ENCODE measurements at regions not wholly inside any gene's neighbourhood (a gene's known extent, or its start where the extent isn't known, plus 50 kb on each side); places are given as distances from the start of the nearest gene placed in this dataset.

DNA sequence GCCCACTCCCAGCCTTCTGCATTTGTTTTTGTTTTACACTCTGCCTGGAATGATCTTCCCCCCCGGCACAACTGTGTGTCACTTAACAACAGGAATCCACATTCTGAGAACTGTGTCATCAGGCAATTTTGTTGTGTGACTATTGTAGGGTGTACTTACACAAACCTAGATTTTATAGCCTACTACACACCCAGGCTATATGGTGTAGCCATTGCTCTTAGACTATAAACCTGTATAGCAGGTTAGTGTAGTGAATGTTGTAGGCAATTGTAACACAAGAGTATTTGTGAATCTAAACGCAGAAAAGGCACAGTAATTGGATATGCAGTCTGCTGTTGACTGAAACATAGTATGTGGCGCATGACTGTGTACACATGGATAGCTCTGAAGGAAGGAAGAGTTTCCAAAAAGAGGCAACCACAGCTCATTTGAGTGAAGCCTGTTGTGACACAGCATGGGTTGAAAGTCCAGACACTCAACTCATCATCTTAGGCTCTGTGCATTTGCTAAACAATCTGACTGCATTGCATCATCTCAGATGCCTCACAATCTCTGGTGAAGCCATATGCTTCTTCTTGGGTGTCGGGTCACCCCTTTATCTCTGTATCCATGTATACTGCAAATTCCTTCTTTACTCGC, 506.6 kb upstream of the SPHKAP start:
- H3K4me1 Mint-ChIP-seq (ENCODE audit: low read depth, unreplicated experiment), result peaks cover 12% of the 10 kb centered on the region

DNA sequence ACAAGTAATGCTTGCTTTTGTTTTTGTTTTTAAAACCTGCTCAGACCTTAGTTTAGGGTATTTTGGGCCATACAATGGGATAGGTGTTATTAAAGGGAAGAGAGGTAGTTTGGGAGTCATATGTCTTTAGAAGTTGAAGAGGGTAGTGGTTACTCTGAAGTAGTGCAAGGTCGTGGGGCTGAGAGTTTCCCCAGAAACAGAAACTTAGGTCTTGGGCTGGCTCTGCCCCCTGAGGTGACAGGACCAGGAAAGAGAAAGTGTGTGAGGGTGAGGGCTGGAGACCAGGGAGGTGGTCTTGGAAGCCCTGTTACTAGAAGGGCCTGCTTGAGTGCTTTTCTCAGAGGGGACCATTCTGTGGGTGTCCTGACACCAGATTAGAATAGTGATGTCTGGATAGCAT, 500.5 kb upstream of the SPHKAP start:
- H3K9me3 Mint-ChIP-seq (ENCODE audit: unreplicated experiment), result peaks cover 2% of the 10 kb centered on the region
- no peak overlapping the region for H3K27ac Mint-ChIP-seq (ENCODE audit: unreplicated experiment)
- H3K4me1 Mint-ChIP-seq (ENCODE audit: low read depth, unreplicated experiment), result no peaks in the 10 kb centered on the region
- no peaks in the 10 kb centered on the region for H3K36me3 Mint-ChIP-seq (ENCODE audit: unreplicated experiment)
- H3K4me3 Mint-ChIP-seq (ENCODE audit: unreplicated experiment), result no peak overlapping the region
- TF ChIP-seq, protein P1, sequence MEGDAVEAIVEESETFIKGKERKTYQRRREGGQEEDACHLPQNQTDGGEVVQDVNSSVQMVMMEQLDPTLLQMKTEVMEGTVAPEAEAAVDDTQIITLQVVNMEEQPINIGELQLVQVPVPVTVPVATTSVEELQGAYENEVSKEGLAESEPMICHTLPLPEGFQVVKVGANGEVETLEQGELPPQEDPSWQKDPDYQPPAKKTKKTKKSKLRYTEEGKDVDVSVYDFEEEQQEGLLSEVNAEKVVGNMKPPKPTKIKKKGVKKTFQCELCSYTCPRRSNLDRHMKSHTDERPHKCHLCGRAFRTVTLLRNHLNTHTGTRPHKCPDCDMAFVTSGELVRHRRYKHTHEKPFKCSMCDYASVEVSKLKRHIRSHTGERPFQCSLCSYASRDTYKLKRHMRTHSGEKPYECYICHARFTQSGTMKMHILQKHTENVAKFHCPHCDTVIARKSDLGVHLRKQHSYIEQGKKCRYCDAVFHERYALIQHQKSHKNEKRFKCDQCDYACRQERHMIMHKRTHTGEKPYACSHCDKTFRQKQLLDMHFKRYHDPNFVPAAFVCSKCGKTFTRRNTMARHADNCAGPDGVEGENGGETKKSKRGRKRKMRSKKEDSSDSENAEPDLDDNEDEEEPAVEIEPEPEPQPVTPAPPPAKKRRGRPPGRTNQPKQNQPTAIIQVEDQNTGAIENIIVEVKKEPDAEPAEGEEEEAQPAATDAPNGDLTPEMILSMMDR (IDR thresholded peaks at IDR 0.05; ENCODE audit: partially characterized antibody, unreplicated experiment), result no peak
- no peak for DNase-seq
- no peaks in the 10 kb centered on the region for H3K27me3 Mint-ChIP-seq (ENCODE audit: unreplicated experiment)

More for the DNA sequence above, 506.6 kb upstream of the SPHKAP start:
- H3K27me3 Mint-ChIP-seq (ENCODE audit: unreplicated experiment), result peaks cover 2% of the 10 kb centered on the region
- H3K27ac Mint-ChIP-seq (ENCODE audit: unreplicated experiment), result peak overlapping the region; percentile 90
- DNase-seq, result no peak
- no peaks in the 10 kb centered on the region for H3K36me3 Mint-ChIP-seq (ENCODE audit: unreplicated experiment)
- H3K4me3 Mint-ChIP-seq (ENCODE audit: unreplicated experiment), result no peak overlapping the region
- TF ChIP-seq, protein P1 (IDR thresholded peaks at IDR 0.05; ENCODE audit: partially characterized antibody, unreplicated experiment), result no peak
- H3K9me3 Mint-ChIP-seq (ENCODE audit: unreplicated experiment), result peaks cover 5% of the 10 kb centered on the region

DNA sequence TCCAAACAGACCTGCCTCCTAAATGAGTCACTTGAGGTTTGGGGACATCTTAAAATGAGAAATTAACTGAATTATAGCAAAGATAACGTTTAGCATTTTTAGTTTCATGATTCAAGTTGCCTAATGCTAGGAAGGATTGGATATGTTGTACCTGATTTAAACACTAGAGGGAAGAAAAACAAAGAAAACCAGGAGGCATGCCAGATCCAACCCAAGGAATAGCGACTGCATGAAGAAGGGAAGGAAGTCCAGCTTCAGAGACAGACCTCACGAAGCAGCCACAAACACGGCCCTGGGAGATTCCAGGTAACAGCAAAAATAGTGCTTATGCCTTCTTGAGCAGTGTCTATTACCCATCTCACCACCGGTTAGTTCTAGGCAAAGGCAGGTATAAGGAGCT, 499.9 kb upstream of the SPHKAP start:
- Mint-ChIP-seq H3K4me3 (ENCODE audit: unreplicated experiment) (no peak overlapping the region), H3K27ac (ENCODE audit: unreplicated experiment) (no peak overlapping the region), H3K4me1 (ENCODE audit: low read depth, unreplicated experiment) (no peaks in the 10 kb centered on the region), H3K9me3 (ENCODE audit: unreplicated experiment) (peaks cover 2% of the 10 kb centered on the region), H3K27me3 (ENCODE audit: unreplicated experiment) (no peaks in the 10 kb centered on the region), H3K36me3 (ENCODE audit: unreplicated experiment) (no peaks in the 10 kb centered on the region)
- TF ChIP-seq, protein P1 (IDR thresholded peaks at IDR 0.05; ENCODE audit: partially characterized antibody, unreplicated experiment), result peak; percentile 70
- DNase-seq, result no peak

DNA sequence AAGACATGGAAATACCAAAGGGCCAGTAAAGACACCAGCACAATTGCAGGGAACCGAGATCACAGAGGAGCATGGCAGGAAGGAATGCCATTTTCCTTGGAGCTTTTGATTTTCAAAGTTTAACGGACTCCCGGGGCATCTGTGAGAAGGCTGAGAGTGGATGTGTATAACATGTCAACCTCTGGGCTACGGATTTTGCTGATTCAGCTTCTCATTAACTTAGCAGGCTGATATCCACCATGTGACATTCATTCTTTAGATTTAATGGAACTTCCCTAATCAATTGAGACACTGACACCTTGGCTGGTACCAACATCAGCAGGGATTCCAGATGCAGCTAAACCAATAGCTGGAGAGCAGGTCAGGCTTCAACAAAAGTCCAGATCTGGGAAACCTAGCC, 496.6 kb upstream of the SPHKAP start:
- Mint-ChIP-seq H3K9me3 (ENCODE audit: unreplicated experiment) (peaks cover 2% of the 10 kb centered on the region), H3K36me3 (ENCODE audit: unreplicated experiment) (no peaks in the 10 kb centered on the region), H3K27ac (ENCODE audit: unreplicated experiment) (no peak overlapping the region), H3K4me1 (ENCODE audit: low read depth, unreplicated experiment) (no peaks in the 10 kb centered on the region), H3K4me3 (ENCODE audit: unreplicated experiment) (no peak overlapping the region), H3K27me3 (ENCODE audit: unreplicated experiment) (no peaks in the 10 kb centered on the region)
- no peak for DNase-seq
- TF ChIP-seq, protein P1 (IDR thresholded peaks at IDR 0.05; ENCODE audit: partially characterized antibody, unreplicated experiment), result no peak

DNA sequence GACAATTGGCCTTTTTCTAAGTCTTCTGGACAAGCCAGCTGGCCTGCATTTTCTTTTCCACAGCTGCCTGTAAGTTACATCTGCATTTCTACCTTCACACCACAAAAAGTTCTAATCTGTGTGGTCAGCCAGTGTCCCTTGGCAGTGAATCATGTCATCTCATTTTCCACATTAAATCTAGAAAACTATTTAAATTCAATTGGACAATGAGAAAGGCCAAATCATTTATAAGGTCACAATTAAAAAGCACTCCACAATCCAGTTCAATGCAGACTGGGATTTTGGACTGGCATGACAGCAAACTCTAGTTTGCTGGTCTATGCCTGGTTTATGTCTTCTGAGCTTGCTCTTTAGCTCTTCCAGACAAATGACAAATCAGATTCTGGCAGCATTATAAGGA, 494.2 kb upstream of the SPHKAP start:
- no peak overlapping the region for H3K27ac Mint-ChIP-seq (ENCODE audit: unreplicated experiment)
- no peak overlapping the region for H3K4me3 Mint-ChIP-seq (ENCODE audit: unreplicated experiment)
- H3K9me3 Mint-ChIP-seq (ENCODE audit: unreplicated experiment), result no peaks in the 10 kb centered on the region
- H3K27me3 Mint-ChIP-seq (ENCODE audit: unreplicated experiment), result no peaks in the 10 kb centered on the region
- H3K4me1 Mint-ChIP-seq (ENCODE audit: low read depth, unreplicated experiment), result no peaks in the 10 kb centered on the region
- no peaks in the 10 kb centered on the region for H3K36me3 Mint-ChIP-seq (ENCODE audit: unreplicated experiment)
- TF ChIP-seq, protein P1 (IDR thresholded peaks at IDR 0.05; ENCODE audit: partially characterized antibody, unreplicated experiment), result no peak
- no peak for DNase-seq
